Caki2 (cell line): ENCODE measurements at regions not wholly inside any gene's neighbourhood (a gene's known extent, or its start where the extent isn't known, plus 50 kb on each side); places are given as distances from the start of the nearest gene placed in this dataset.
"Not testable (repeated sequence)": the region's sequence is repeated elsewhere in the genome, so short reads cannot be mapped to it uniquely, and the experiment has no call there.

Experiments used
- DNase-seq: peaks from one replicate; pipeline ENCODE4 v3.0.0-alpha.2; 2015; ENCODE audit warnings: low read depth
- in situ Hi-C: cut with HindIII; loops from 2 replicates; pipeline ENCODE4 v1.10.0; 2016; ENCODE audit warnings: low sequenced_read_pairs, low pct_unique_long_range_greater_than_20kb, mixed read lengths

- in situ Hi-C loops: no loop called here
Measured at GRCh38 chr5:62922191-62922590, 343.6 kb downstream of the LRRC70 start.

GRCh38 chr5:62920856-62921255 is 342.2 kb downstream of the LRRC70 start:
- in situ Hi-C loops: no loop called here
- DNase-seq: no peak

More at GRCh38 chr5:62922191-62922590, 343.6 kb downstream of the LRRC70 start:
- DNase-seq: no peak

GRCh38 chr5:62909326-62909725 is 330.7 kb downstream of the LRRC70 start:
- no peak for DNase-seq
- in situ Hi-C loops: no loop called here

DNA sequence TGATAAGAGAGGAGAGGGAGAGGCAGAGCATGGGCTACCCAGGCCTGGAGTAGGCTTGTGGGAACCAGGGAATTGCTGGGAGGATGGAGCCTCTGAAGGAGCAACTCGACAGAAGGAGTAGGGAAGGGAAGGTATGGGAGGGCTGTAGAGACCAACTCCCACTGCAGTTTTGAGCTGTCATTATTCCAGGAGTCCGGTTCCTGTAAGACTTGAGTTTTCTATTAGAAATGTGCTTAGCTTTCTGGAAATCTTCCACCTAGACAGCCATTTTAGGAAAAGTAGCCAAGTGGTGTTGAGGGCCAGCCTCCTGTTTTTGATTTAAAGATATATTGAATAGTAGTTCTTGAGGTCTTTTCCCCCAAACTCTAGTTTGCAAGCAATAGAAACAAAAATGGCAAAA is 323.5 kb downstream of the LRRC70 start:
- in situ Hi-C loops: no loop called here

GRCh38 chr5:62900976-62901375 is 322.4 kb downstream of the LRRC70 start:
- DNase-seq: no peak
- in situ Hi-C loops: no loop called here

More for the DNA sequence above, 323.5 kb downstream of the LRRC70 start:
- no peak for DNase-seq

DNA sequence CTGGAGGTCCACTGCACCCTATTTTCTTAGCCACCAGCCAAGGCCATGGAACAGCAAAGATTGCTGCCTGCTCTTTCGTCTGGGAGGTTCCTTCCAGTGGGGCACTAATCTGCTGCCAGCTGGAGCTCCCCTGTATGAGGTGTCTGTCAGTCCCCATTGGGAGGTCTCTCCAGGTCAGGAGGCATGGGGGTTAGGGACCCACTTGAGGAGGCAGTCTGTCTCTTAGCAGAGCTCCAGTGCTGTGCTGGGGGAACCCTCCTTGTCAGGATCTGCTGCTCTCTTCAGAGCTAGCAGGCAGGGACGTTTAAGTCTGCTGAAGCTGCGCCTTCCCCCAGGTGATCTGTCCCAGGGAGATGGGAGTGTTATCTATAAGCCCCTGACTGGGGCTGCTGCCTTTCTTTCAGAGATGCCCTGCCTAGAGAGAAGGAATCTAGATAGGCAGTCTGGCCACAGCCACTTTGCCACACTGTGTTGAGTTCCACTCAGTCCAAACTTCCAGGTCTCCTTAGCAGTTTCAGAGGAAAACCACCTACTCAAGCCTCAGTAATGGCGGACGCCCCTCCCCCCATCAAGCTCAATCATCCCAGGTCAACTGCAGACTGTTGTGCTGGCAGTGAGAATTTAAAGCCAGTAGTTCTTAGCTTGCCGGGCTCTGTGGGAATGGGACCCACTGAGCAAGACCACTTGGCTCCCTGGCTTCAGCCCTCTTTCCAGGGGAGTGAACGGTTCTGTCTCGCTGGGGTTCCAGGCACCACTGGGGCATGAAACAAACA is 317.7 kb downstream of the LRRC70 start:
- no peak for DNase-seq
- in situ Hi-C loops: no loop called here

DNA sequence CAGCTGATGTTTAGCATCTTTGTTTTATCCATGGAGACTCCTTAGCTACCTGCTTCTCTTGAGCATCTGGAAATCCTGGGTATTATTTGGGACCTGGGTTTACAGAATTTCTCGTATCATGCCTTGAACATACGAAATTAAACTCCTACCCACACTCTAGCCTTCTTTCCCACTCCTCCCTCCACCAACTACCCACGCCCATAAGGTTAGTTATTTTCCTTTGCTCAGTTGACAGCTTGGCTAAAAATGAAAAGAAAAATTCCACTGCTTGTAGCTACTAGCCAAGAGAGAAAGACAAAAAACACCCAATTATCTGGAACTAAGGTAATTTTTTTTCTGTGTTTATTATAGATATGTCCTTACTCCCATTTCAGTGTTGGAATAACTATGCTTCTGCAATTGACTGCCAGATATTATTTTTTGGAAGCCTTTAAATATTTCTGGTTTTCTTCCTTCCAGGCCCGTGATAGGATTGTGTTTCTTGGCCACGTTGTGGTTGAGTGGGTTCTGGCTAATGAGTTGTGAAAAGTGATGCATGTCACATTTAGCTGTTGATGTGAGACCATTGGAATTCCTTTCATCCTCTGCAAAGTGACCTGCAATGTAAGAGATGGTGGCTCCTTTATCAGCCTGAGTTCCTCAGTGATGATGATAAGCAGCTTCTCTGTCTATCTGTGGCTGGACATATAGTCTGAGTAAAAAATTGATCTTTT is 308.1 kb downstream of the LRRC70 start:
- in situ Hi-C loops: no loop called here
- peak; percentile 82 for DNase-seq

- in situ Hi-C loops, DNase-seq: not testable (repeated sequence)
Measured at GRCh38 chr5:62837330-62837729, 258.7 kb downstream of the LRRC70 start.

GRCh38 chr5:62829604-62829986 is 251.0 kb downstream of the LRRC70 start:
- no peak for DNase-seq
- in situ Hi-C loops: no loop called here

DNA sequence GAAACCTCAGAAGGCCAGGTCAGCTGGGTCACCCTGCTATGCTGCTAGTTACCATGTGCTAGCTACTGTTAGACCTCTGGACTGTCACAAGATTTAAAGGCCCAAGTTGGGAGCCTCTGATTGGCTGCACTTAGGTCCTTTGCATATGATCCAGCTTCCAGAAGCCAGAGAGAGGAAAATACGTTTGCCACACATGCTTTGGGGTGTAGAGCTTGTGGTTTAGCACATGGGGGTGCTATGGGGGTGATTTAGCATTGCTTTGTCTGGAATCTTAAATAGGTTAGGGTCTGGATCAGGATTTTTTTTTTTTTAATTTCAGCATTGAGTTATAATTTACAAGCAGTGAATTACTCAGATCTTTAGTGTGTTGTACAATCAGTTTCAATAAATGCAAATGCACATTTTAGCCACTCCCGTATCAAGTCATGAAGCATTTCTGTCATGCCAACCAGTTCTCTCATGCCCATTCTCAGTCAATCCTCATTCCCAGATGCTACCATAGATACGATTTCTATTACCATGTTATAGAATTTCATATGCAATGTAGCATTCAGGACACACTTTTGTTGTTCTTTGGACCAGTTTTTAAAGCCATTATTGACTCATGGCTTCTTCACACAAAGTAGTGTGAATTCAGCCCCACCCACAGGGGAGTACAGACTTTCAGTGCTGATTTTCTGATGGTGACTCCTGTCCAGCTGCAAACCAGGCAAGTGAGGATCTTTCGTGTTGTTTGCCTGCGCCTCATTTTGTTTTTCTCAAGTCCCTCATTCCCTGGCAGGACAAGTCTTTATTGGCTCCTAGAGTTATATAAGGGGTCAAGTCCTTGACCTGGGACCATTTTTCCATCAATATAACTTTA is 250.4 kb downstream of the LRRC70 start:
- no peak for DNase-seq
- in situ Hi-C loops: no loop called here

DNA sequence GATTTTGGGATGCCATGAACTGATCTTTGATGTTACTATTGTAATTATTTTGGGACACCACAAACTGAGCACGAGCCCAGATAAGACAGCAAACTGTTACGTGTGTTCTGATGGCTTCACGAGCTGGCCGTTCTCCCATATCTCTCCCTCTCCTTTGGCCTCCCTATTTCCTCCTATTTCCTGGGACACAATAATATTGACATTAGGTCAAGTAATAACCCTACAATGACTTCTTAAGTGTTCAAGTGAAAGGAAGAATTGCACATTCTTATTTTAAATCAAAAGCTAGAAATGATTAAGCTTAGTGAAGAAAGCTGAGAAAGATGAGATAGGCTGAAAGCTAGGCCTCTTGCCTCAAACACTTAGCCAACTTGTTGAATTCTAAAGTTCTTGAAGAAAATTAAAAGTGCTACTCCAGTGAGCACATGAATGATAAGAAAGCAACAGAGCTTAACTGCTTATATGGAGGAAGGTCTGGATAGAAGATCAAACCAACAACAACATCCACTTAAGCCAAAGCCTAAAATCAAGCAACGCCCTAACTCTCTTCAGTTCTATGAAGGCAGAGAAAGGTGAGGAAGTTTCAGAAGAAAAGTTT is 247.1 kb downstream of the LRRC70 start:
- in situ Hi-C loops: no loop called here

GRCh38 chr5:62824936-62825335 is 246.3 kb downstream of the LRRC70 start:
- no peak for DNase-seq
- in situ Hi-C loops: no loop called here

More for the DNA sequence above, 247.1 kb downstream of the LRRC70 start:
- DNase-seq: no peak

GRCh38 chr5:62817043-62817442 is 238.4 kb downstream of the LRRC70 start:
- in situ Hi-C loops, DNase-seq: not testable (repeated sequence)

GRCh38 chr5:62814991-62815390 is 236.4 kb downstream of the LRRC70 start:
- DNase-seq: no peak
- in situ Hi-C loops: no loop called here

DNA sequence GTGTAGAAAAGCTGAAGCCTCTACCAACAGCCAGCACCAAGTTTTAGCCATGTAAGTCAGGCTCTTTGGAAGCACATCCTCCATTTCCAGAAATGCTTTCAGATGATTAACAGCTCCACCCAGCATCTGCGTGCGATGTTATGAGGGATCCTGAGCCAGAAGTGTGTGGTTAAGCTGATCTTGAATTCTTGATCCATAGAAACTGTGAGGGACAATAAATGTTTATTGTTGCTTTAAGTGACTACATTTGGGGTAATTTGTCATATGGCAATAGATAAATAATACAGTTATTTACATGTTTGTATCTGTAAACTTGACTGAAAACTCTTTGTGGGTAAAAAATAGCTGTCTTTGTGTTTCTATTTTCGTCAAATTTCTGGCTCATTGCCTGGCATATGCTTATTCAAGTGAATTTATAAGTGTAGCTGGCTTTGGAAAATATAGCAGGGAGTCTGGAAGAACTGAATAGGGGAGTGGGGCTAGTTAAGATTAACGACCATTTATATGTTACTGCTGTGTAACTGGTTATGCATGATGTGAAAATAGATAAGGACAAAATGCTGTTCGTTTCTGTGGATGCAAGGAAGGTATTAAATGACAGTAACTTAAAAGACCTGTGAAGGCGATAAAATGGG is 234.1 kb downstream of the LRRC70 start:
- no peak for DNase-seq
- in situ Hi-C loops: no loop called here

DNA sequence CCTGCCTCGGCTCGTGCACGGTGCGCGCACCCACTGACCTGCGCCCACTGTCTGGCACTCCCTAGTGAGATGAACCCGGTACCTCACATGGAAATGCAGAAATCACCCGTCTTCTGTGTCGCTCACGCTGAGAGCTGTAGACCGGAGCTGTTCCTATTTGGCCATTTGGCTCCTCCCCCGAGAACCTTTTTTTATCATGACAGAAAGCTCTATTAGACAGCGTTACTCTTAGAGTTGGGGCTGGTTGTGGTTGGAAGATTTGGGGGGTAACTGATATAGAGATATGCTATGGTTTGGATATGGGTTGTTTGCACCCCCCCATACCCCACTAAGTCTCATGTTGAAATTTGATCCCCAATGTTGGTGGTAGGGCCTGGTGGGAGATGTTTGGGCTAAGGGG is 226.2 kb downstream of the LRRC70 start:
- in situ Hi-C loops, DNase-seq: not testable (repeated sequence)

- no peak for DNase-seq
- in situ Hi-C loops: no loop called here
Measured at GRCh38 chr5:62795926-62796325, 217.3 kb downstream of the LRRC70 start.

- no peak for DNase-seq
- in situ Hi-C loops: no loop called here
Measured at GRCh38 chr5:62794456-62794855, 215.8 kb downstream of the LRRC70 start.
